ENCODE measurements at regions not wholly inside any gene's neighbourhood (a gene's known extent, or its start where the extent isn't known, plus 50 kb on each side); places are given as distances from the start of the nearest gene placed in this dataset.
"Not testable (repeated sequence)": the region's sequence is repeated elsewhere in the genome, so short reads cannot be mapped to it uniquely, and the experiment has no call there.

- no peak for DNase-seq
These were observed 228.4 kb downstream of the RCHY1 start for GRCh38 chr4:75285837-75286236.

- DNase-seq, result no peak
These were observed 229.4 kb downstream of the RCHY1 start for GRCh38 chr4:75284831-75285230.

GRCh38 chr4:75280461-75280860 is 233.7 kb downstream of the RCHY1 start:
- DNase-seq, result not testable (repeated sequence)

GRCh38 chr4:75259306-75259705 is 254.9 kb downstream of the RCHY1 start:
- no peak for DNase-seq

GRCh38 chr4:75255261-75255660 is 258.9 kb downstream of the RCHY1 start:
- no peak for DNase-seq

- DNase-seq, result no peak
These were observed 259.5 kb downstream of the RCHY1 start for GRCh38 chr4:75254745-75255144.

- not testable (repeated sequence) for DNase-seq
These were observed 261.1 kb downstream of the RCHY1 start for GRCh38 chr4:75253094-75253493.

GRCh38 chr4:75251547-75251946 is 262.7 kb downstream of the RCHY1 start:
- DNase-seq, result no peak

GRCh38 chr4:75249739-75250138 is 264.5 kb downstream of the RCHY1 start:
- no peak for DNase-seq

- peak; percentile 4 for DNase-seq
These were observed 265.3 kb downstream of the RCHY1 start for GRCh38 chr4:75248770-75249407.

GRCh38 chr4:75244325-75244724 is 269.9 kb downstream of the RCHY1 start:
- no peak for DNase-seq

- DNase-seq, result no peak
These were observed 270.6 kb downstream of the RCHY1 start for GRCh38 chr4:75243570-75243969.

GRCh38 chr4:75235359-75235951 is 278.7 kb downstream of the RCHY1 start:
- DNase-seq, result no peak

- DNase-seq, result no peak
These were observed 281.7 kb downstream of the RCHY1 start for GRCh38 chr4:75232546-75232945.

- DNase-seq, result no peak
These were observed 284.2 kb downstream of the RCHY1 start for GRCh38 chr4:75229806-75230570.

- no peak for DNase-seq
These were observed 280.6 kb downstream of the PARM1 start for GRCh38 chr4:75213480-75213879.

- DNase-seq, result no peak
These were observed 278.5 kb downstream of the PARM1 start for GRCh38 chr4:75211422-75211821.

GRCh38 chr4:75207902-75208301 is 275.0 kb downstream of the PARM1 start:
- no peak for DNase-seq

GRCh38 chr4:75195111-75195510 is 262.2 kb downstream of the PARM1 start:
- DNase-seq, result no peak

GRCh38 chr4:75194180-75194579 is 261.3 kb downstream of the PARM1 start:
- no peak for DNase-seq

- not testable (repeated sequence) for DNase-seq
These were observed 259.3 kb downstream of the PARM1 start for GRCh38 chr4:75192182-75192581.

- DNase-seq, result no peak
These were observed 256.9 kb downstream of the PARM1 start for GRCh38 chr4:75189711-75190335.
